A549 (cell line): ENCODE measurements at regions not wholly inside any gene's neighbourhood (a gene's known extent, or its start where the extent isn't known, plus 50 kb on each side); places are given as distances from the start of the nearest gene placed in this dataset.

Source experiments
- ATAC-seq, 2 experiments: fragments of 200-7000 bp in 1 of 2; fragments of >200 bp in 1 of 2; cut with Nextera tagmentation in 1 of 2; cut with Tn5 transposase in 1 of 2; 3 replicates each; pipeline versions ENCODE4 v1.8.0 to v1.9.1; 2018 to 2020; ENCODE audit warnings: mild to moderate bottlenecking in 1 of 2, moderate library complexity in 1 of 2
- CTCF ChIA-PET: fragments of 300-600 bp; sonication (Branson Sonifier 250); formaldehyde crosslinking; extraction: SDS; loops from one replicate; lab custom pipeline; 2021; ENCODE audit warnings: antibody characterized with exemption, inconsistent platforms; lab: Yijun Ruan, JAX
- POLR2A ChIA-PET: fragments of 350-600 bp; formaldehyde crosslinking; extraction: SDS; loops from one replicate; lab custom pipeline; 2021; ENCODE audit warnings: antibody characterized with exemption, inconsistent platforms; lab: Yijun Ruan, JAX
- DNase-seq, 2 experiments: peaks; one replicate each; pipeline versions ENCODE4 v3.0.0 to v3.0.0-alpha.2; 2011 to 2016; ENCODE audit warnings: low read depth in 1 of 2, low spot score in 1 of 2
- FAIRE-seq: peaks from 2 replicates; lab custom pipeline; 2011; peaks lifted over from hg19 to GRCh38; lab: Jason Lieb, UNC
- H3K27ac ChIP-seq, 2 experiments: fragments of >200 bp; sonication (Bioruptor Twin); formaldehyde crosslinking; 3 replicates each; pipeline ENCODE4 v1.5.1; 2016 to 2017
- H3K4me1 ChIP-seq: fragments of >200 bp; sonication (Bioruptor Twin); formaldehyde crosslinking; 3 replicates; pipeline ENCODE4 v1.6.1; 2016
- H3K4me2 ChIP-seq: fragments of >200 bp; sonication (Bioruptor Twin); formaldehyde crosslinking; 3 replicates; pipeline ENCODE4 v1.6.1; 2016
- H3K4me3 ChIP-seq: fragments of >200 bp; sonication (Bioruptor Twin); formaldehyde crosslinking; 3 replicates; pipeline ENCODE4 v1.5.1; 2016
- H3K9me3 ChIP-seq: fragments of >200 bp; sonication (Bioruptor Twin); formaldehyde crosslinking; 3 replicates; pipeline ENCODE4 v1.6.1; 2016
- BHLHE40 ChIP-seq: IDR thresholded peaks from 2 replicates; pipeline ENCODE4 v1.6.1; 2012; ENCODE audit warnings: low read depth, low read length, inconsistent platforms
- CHD2 ChIP-seq: fragments of 150-350 bp; IDR thresholded peaks from 2 replicates; pipeline ENCODE4 v1.6.1; 2014; ENCODE audit warnings: low read length; ENCODE audit not compliant: partially characterized antibody
- CHD4 ChIP-seq: fragments of 200-600 bp; sonication (generic); IDR thresholded peaks from 2 replicates; pipeline ENCODE4 v1.6.1; 2016; ENCODE audit warnings: antibody characterized with exemption, mild to moderate bottlenecking, borderline replicate concordance
- EP300 ChIP-seq, 2 experiments: fragments of >200 bp; sonication (Bioruptor Twin); formaldehyde crosslinking; IDR thresholded peaks; 2 replicates in 1 of 2; 3 replicates in 1 of 2; pipeline ENCODE4 v1.6.1; 2016 to 2017
- FOSL2 ChIP-seq, 2 experiments: fragments of 450-650 bp in 1 of 2; fragments of >200 bp in 1 of 2; sonication (Bioruptor Twin) in 1 of 2; formaldehyde crosslinking; IDR thresholded peaks; 2 replicates each; pipeline versions ENCODE4 v1.5.0 to v1.6.1; 2016 to 2020; ENCODE audit warnings: mild to moderate bottlenecking in 1 of 2, moderate library complexity in 1 of 2
- HOXA7 ChIP-seq: fragments of 250-450 bp; sonication (Bioruptor Pico); IDR thresholded peaks from 2 replicates; pipeline ENCODE4 v1.5.0; 2020; ENCODE audit warnings: mild to moderate bottlenecking, moderate library complexity
- HOXB5 ChIP-seq: fragments of 250-450 bp; sonication (Bioruptor Pico); IDR thresholded peaks from 2 replicates; pipeline ENCODE4 v1.5.0; 2020; ENCODE audit warnings: mild to moderate bottlenecking, moderate library complexity
- MAFK ChIP-seq: fragments of 450-650 bp; IDR thresholded peaks from 2 replicates; pipeline ENCODE4 v1.6.1; 2014; ENCODE audit not compliant: partially characterized antibody
- NR3C1 ChIP-seq: fragments of >200 bp; sonication (Bioruptor Twin); formaldehyde crosslinking; IDR thresholded peaks from 3 replicates; pipeline ENCODE4 v1.6.1; 2017
- RAD21 ChIP-seq, 2 experiments: fragments of >200 bp in 1 of 2; sonication (Bioruptor Twin) in 1 of 2; formaldehyde crosslinking in 1 of 2; IDR thresholded peaks in 1 of 2; conservative IDR thresholded peaks in 1 of 2; 2 replicates in 1 of 2; 3 replicates in 1 of 2; pipeline ENCODE4 v1.6.1; 2012 to 2018; ENCODE audit warnings: inconsistent platforms in 1 of 2
- RARB ChIP-seq: fragments of 250-450 bp; sonication (Bioruptor Pico); IDR thresholded peaks from 2 replicates; pipeline ENCODE4 v1.8.0; 2021; ENCODE audit warnings: mild to moderate bottlenecking, moderate library complexity
- RCOR1 ChIP-seq: fragments of 150-350 bp; IDR thresholded peaks from 2 replicates; pipeline ENCODE4 v1.6.1; 2014; ENCODE audit warnings: antibody characterized with exemption, low read length, low read depth
- ZC3H11A ChIP-seq: fragments of 450-650 bp; IDR thresholded peaks from 2 replicates; pipeline ENCODE4 v1.6.1; 2014; ENCODE audit warnings: antibody characterized with exemption, mild to moderate bottlenecking
- ZFP36 ChIP-seq: fragments of 450-650 bp; IDR thresholded peaks from 2 replicates; pipeline ENCODE4 v1.6.1; 2014; ENCODE audit warnings: borderline replicate concordance; ENCODE audit not compliant: partially characterized antibody
- ZNF302 ChIP-seq: fragments of 250-450 bp; sonication (Bioruptor Pico); IDR thresholded peaks from 2 replicates; pipeline ENCODE4 v1.9.0; 2021; ENCODE audit warnings: inconsistent platforms, mild to moderate bottlenecking, moderate library complexity
- WGBS: methylation state at CpG from one replicate; pipeline ENCODE4 v1.1.6; 2017; ENCODE audit errors: missing lambda C conversion rate; 5-methylcytosine and 5-hydroxymethylcytosine counted together
- TF ChIP-seq, protein P1 (sequence below): IDR thresholded peaks from 2 replicates; pipeline ENCODE4 v1.6.1; 2012
- TF ChIP-seq, protein P2 (sequence below): IDR thresholded peaks from 2 replicates; pipeline ENCODE4 v1.6.1; 2012
- TF ChIP-seq, protein P3 (sequence below): fragments of 200-600 bp; sonication (generic); IDR thresholded peaks from 2 replicates; pipeline ENCODE4 v1.6.1; 2016; ENCODE audit warnings: antibody characterized with exemption, mild to moderate bottlenecking, moderate library complexity
- TF ChIP-seq, protein P4 (sequence below): fragments of 250-450 bp; sonication (Bioruptor Pico); IDR thresholded peaks from 2 replicates; pipeline ENCODE4 v1.5.0; 2020; ENCODE audit warnings: low read depth, mild to moderate bottlenecking, moderate library complexity
- TF ChIP-seq, protein P5 (sequence below): fragments of 450-650 bp; IDR thresholded peaks from 2 replicates; pipeline ENCODE4 v1.6.1; 2014; ENCODE audit warnings: antibody characterized with exemption
- TF ChIP-seq, protein P6 (sequence below): fragments of >200 bp; sonication (Bioruptor Twin); formaldehyde crosslinking; IDR thresholded peaks from 3 replicates; pipeline ENCODE4 v1.6.1; 2016
- TF ChIP-seq, protein P7 (sequence below): fragments of >200 bp; sonication (Bioruptor Twin); formaldehyde crosslinking; IDR thresholded peaks from 2 replicates; pipeline ENCODE4 v1.6.1; 2016

DNA sequence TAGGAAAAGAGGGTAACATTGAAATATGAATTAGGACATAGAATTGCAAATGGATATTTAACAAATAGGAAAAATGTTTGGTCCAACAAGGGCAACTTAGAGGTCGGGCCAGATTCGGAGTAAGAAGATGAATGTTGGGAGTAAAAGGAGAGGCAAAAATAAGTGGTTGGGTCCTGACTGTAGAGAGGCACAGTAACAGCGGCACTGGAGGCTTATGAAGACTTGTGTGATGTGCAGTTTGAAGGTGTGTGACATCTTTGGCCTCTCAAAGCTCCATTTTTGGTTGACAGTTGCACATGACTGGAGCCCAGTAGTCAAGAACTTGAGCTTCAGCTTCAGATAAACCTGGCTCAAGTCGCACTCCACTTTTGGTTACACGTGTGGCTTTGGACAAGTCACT is 109.9 kb upstream of the PAXBP1 start:
- CTCF ChIA-PET, result no interaction called here
- Histone ChIP-seq H3K27ac (no peak overlapping the region), H3K4me2 (no peak overlapping the region), H3K4me1 (no peaks in the 10 kb centered on the region), H3K9me3 (no peaks in the 10 kb centered on the region), H3K4me3 (no peak overlapping the region)
- 6% methylated on average over 5 of the region's 5 CpGs for WGBS
- FAIRE-seq, result no peak
- DNase-seq, result no peak
- no peak for ATAC-seq
- no peak for TF ChIP-seq NR3C1
- POLR2A ChIA-PET, result no interaction called here

DNA sequence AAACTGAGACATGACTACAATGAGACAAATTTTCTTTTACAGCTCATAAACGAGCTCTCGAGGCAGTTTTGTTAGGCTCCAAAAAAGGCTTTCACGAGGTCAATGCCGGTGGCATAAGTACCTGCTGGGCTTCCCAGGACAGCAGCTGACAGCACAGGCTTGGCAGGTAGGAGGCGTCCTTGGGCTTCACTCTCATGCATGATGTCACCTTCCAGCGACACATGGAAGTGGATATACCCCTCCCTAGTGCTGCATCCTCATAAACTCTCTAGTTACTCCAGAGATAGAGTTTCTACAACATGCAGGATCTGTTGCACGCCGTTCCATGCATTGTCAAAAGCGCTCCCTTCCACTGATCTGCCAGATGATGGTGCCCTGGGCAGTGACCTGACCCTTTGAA is 112.5 kb upstream of the PAXBP1 start:
- Histone ChIP-seq H3K4me1 (no peaks in the 10 kb centered on the region), H3K4me2 (no peak overlapping the region), H3K4me3 (no peak overlapping the region), H3K9me3 (no peaks in the 10 kb centered on the region), H3K27ac (no peak overlapping the region)
- no peak for FAIRE-seq
- 12% methylated on average over 9 of the region's 9 CpGs for WGBS
- no peak for ATAC-seq
- ChIA-PET CTCF (interaction anchor here (0.9 to 1.2 kb wide), 3 partner anchors 11 to 244 kb away, joined by 3 read pairs; no protein-coding TSS in a partner anchor), POLR2A (no interaction called here)
- peak in 1 of 2 experiments; percentile 10 for DNase-seq
- TF ChIP-seq, protein P1, sequence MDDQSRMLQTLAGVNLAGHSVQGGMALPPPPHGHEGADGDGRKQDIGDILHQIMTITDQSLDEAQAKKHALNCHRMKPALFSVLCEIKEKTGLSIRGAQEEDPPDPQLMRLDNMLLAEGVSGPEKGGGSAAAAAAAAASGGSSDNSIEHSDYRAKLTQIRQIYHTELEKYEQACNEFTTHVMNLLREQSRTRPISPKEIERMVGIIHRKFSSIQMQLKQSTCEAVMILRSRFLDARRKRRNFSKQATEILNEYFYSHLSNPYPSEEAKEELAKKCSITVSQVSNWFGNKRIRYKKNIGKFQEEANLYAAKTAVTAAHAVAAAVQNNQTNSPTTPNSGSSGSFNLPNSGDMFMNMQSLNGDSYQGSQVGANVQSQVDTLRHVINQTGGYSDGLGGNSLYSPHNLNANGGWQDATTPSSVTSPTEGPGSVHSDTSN, result no peak
- TF ChIP-seq BHLHE40 (no peak), HOXB5 (CRISPR knock-in tag) (no peak)
- TF ChIP-seq, protein P2, sequence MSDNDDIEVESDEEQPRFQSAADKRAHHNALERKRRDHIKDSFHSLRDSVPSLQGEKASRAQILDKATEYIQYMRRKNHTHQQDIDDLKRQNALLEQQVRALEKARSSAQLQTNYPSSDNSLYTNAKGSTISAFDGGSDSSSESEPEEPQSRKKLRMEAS, result no peak

DNA sequence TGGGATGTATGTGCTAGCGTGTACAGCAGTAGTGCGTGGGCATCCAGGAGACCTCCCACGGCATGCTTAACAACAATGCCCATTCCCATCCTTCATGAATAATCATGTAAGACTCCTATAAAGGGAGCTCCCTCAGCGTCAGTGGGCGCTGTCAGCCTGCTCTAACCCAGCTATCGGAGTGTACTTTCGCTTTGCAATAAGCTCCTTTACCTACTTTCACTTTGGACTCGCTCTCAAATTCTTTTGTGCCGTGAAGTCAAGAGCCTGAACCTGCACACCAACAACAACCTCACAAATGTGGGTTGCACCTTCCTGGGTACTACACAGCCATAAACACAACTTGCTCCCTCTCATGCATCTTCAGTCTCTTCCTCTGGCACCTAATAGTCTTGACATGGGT is 114.8 kb upstream of the PAXBP1 start:
- ATAC-seq, result peak; percentile 34 to 66; a peak in 3 of 6 replicates
- DNase-seq, result peak in 1 of 2 experiments; percentile 1
- H3K27ac ChIP-seq, result no peak overlapping the region
- H3K4me3 ChIP-seq, result peak overlapping the region; percentile 37
- peak overlapping the region; percentile 75 for H3K4me2 ChIP-seq
- ChIA-PET CTCF (interaction anchor here (0.7 kb wide), 1 partner anchor 311 kb away, joined by 3 read pairs; no protein-coding TSS in a partner anchor), POLR2A (no interaction called here)
- no peaks in the 10 kb centered on the region for H3K4me1 ChIP-seq
- TF ChIP-seq, protein P3, sequence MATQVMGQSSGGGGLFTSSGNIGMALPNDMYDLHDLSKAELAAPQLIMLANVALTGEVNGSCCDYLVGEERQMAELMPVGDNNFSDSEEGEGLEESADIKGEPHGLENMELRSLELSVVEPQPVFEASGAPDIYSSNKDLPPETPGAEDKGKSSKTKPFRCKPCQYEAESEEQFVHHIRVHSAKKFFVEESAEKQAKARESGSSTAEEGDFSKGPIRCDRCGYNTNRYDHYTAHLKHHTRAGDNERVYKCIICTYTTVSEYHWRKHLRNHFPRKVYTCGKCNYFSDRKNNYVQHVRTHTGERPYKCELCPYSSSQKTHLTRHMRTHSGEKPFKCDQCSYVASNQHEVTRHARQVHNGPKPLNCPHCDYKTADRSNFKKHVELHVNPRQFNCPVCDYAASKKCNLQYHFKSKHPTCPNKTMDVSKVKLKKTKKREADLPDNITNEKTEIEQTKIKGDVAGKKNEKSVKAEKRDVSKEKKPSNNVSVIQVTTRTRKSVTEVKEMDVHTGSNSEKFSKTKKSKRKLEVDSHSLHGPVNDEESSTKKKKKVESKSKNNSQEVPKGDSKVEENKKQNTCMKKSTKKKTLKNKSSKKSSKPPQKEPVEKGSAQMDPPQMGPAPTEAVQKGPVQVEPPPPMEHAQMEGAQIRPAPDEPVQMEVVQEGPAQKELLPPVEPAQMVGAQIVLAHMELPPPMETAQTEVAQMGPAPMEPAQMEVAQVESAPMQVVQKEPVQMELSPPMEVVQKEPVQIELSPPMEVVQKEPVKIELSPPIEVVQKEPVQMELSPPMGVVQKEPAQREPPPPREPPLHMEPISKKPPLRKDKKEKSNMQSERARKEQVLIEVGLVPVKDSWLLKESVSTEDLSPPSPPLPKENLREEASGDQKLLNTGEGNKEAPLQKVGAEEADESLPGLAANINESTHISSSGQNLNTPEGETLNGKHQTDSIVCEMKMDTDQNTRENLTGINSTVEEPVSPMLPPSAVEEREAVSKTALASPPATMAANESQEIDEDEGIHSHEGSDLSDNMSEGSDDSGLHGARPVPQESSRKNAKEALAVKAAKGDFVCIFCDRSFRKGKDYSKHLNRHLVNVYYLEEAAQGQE, result no peak
- TF ChIP-seq HOXB5 (CRISPR knock-in tag) (no peak), RCOR1 (no peak), HOXA7 (CRISPR knock-in tag) (no peak), ZFP36 (no peak), ZNF302 (no peak), FOSL2 (IDR thresholded peaks at IDR 0.05) (no peak), FOSL2 (CRISPR knock-in tag; IDR thresholded peaks at IDR 0.05) (no peak), CHD2 (no peak), MAFK (no peak), EP300 (IDR thresholded peaks at IDR 0.05) (no peak), CHD4 (no peak), ZC3H11A (no peak), RAD21 (conservative IDR thresholded peaks at IDR 0.05 in 1 of 2, IDR thresholded peaks at IDR 0.05 in 1 of 2) (no peak), RARB (no peak)
- TF ChIP-seq, protein P4, sequence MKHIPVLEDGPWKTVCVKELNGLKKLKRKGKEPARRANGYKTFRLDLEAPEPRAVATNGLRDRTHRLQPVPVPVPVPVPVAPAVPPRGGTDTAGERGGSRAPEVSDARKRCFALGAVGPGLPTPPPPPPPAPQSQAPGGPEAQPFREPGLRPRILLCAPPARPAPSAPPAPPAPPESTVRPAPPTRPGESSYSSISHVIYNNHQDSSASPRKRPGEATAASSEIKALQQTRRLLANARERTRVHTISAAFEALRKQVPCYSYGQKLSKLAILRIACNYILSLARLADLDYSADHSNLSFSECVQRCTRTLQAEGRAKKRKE, result no peak
- TF ChIP-seq, protein P5, sequence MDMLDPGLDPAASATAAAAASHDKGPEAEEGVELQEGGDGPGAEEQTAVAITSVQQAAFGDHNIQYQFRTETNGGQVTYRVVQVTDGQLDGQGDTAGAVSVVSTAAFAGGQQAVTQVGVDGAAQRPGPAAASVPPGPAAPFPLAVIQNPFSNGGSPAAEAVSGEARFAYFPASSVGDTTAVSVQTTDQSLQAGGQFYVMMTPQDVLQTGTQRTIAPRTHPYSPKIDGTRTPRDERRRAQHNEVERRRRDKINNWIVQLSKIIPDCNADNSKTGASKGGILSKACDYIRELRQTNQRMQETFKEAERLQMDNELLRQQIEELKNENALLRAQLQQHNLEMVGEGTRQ, result no peak
- TF ChIP-seq, protein P6, sequence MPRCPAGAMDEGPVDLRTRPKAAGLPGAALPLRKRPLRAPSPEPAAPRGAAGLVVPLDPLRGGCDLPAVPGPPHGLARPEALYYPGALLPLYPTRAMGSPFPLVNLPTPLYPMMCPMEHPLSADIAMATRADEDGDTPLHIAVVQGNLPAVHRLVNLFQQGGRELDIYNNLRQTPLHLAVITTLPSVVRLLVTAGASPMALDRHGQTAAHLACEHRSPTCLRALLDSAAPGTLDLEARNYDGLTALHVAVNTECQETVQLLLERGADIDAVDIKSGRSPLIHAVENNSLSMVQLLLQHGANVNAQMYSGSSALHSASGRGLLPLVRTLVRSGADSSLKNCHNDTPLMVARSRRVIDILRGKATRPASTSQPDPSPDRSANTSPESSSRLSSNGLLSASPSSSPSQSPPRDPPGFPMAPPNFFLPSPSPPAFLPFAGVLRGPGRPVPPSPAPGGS, result no peak
- TF ChIP-seq, protein P7, sequence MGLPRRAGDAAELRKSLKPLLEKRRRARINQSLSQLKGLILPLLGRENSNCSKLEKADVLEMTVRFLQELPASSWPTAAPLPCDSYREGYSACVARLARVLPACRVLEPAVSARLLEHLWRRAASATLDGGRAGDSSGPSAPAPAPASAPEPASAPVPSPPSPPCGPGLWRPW, result no peak
- WGBS, result 2% methylated on average over 9 of the region's 9 CpGs
- FAIRE-seq, result no peak
- H3K9me3 ChIP-seq, result no peaks in the 10 kb centered on the region
